Activated CD8-positive, alpha-beta memory T cell treated with anti-CD3 and anti-CD28 coated beads, Interleukin-2, amount 10 ng/mL, durations not matched to agents 7 days and 5 days (primary cell): ENCODE measurements at regions not wholly inside any gene's neighbourhood (a gene's known extent, or its start where the extent isn't known, plus 50 kb on each side); places are given as distances from the start of the nearest gene placed in this dataset.

Source experiments
- ATAC-seq: fragments of 150-1000 bp; cut with Tn5 transposase; one replicate; pipeline ENCODE4 v1.10.0; 2021; ENCODE audit warnings: moderate library complexity
- CTCF ChIA-PET: fragments of 350-600 bp; sonication (Branson Sonifier 250); formaldehyde crosslinking; loops from one replicate; lab custom pipeline; 2021; ENCODE audit warnings: antibody characterized with exemption; lab: Charles Lee
- DNase-seq: peaks from one replicate; pipeline ENCODE4 v3.0.0-alpha.2; 2020
- H3K27ac Mint-ChIP-seq: one replicate; pipeline ENCODE4 v1.8.0; 2021; ENCODE audit warnings: mild to moderate bottlenecking, mixed read lengths
- H3K27me3 Mint-ChIP-seq: one replicate; pipeline ENCODE4 v1.8.0; 2021; ENCODE audit warnings: mixed read lengths
- H3K36me3 Mint-ChIP-seq: one replicate; pipeline ENCODE4 v1.8.0; 2021; ENCODE audit warnings: mild to moderate bottlenecking, mixed read lengths
- H3K4me1 Mint-ChIP-seq: one replicate; pipeline ENCODE4 v1.8.0; 2021; ENCODE audit warnings: mixed read lengths
- H3K4me3 Mint-ChIP-seq: one replicate; pipeline ENCODE4 v1.8.0; 2021; ENCODE audit warnings: mild to moderate bottlenecking, moderate library complexity, mixed read lengths
- H3K9me3 Mint-ChIP-seq: one replicate; pipeline ENCODE4 v1.8.0; 2022; ENCODE audit warnings: low read depth, mixed read lengths

DNA sequence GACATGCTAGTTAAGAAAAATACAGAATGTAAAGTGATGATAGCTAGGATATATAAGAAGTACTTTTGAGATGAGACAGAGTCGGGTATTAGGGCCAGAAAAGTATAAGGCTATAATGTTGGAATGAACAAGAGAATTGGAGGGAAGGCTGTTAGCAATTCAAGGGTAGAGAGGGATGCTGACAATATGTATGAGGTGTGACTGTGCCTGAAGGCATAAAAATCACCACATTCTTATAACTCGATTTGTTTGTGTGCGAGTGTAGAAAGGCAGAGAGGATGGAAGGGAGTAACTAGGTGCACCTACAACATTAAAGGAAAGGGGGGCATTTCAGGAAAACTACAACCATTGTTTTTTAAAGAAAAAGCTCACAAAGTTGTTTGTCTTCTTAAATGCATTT is 86.0 kb downstream of the FAT4 start:
- Mint-ChIP-seq H3K9me3 (peaks cover 5% of the 10 kb centered on the region), H3K27me3 (no peaks in the 10 kb centered on the region), H3K36me3 (no peaks in the 10 kb centered on the region), H3K4me1 (no peaks in the 10 kb centered on the region), H3K27ac (no peak overlapping the region), H3K4me3 (no peak overlapping the region)
- CTCF ChIA-PET = no interaction called here
- DNase-seq = no peak
- ATAC-seq = no peak

DNA sequence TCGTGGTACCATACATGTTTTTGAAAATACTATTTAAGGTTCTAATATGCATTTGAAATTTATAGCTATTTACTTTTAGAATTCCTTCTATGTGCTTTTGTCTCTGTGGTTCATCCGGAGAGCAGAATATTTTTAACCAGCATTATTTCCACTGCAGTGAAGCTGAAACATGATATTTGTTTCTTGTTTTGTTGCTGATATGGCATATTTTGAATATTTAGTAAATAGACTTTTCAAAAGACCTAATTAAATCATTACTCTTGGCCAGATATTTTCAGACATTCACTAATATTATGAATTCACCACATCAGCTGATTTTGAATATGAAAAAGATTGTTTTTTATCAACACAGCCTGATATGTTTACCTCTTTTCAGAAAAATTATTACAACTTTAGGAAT is 87.0 kb downstream of the FAT4 start:
- CTCF ChIA-PET = no interaction called here
- no peak for ATAC-seq
- H3K27ac Mint-ChIP-seq = no peak overlapping the region
- H3K4me1 Mint-ChIP-seq = no peaks in the 10 kb centered on the region
- no peaks in the 10 kb centered on the region for H3K27me3 Mint-ChIP-seq
- H3K9me3 Mint-ChIP-seq = peaks cover 5% of the 10 kb centered on the region
- no peaks in the 10 kb centered on the region for H3K36me3 Mint-ChIP-seq
- DNase-seq = no peak
- H3K4me3 Mint-ChIP-seq = no peak overlapping the region

DNA sequence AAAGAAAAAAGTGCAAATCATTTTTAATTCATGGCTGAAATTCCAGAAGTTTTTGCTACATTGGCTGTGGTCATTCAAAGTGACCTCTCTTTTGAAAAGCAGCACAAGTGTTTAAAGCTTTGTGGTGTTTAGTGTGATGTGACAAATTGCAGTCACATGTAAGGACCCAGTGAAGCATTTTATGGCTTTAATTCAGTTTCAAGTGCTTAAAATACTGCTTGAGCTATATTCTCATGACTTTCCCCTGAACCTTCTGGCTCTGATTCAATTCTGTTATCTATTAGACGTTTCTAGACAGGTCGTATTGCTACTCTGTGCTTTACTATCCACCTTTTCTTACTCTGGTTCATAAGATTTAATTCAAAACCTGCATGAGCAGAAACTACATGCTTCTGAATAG is 105.8 kb downstream of the FAT4 start:
- Mint-ChIP-seq H3K4me1 (no peaks in the 10 kb centered on the region), H3K9me3 (peaks cover 9% of the 10 kb centered on the region), H3K36me3 (no peaks in the 10 kb centered on the region), H3K27ac (no peak overlapping the region), H3K27me3 (no peaks in the 10 kb centered on the region), H3K4me3 (no peak overlapping the region)
- CTCF ChIA-PET = no interaction called here
- ATAC-seq (no peak), DNase-seq (no peak)

DNA sequence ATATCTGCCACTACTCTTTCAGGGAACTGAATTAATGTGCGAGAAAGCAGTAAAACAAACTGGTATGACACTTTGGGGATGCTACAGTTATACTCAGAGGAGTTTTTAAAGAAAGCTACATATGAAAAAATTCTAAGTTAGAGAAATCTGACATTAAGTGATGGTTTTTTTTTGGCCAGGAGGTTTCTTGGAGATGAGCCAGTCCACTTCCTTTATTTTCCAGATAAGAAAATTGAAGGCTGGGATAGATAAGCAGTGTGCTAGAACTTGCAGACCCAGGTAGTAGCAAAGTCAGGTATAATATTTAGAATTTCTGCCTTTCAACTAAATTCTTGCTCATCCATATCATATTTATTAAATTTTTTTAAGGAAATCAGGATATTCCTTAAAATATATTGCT is 106.8 kb downstream of the FAT4 start:
- H3K36me3 Mint-ChIP-seq = no peaks in the 10 kb centered on the region
- H3K4me3 Mint-ChIP-seq = no peak overlapping the region
- H3K9me3 Mint-ChIP-seq = peaks cover 9% of the 10 kb centered on the region
- ATAC-seq (no peak), DNase-seq (no peak)
- no peaks in the 10 kb centered on the region for H3K4me1 Mint-ChIP-seq
- CTCF ChIA-PET = no interaction called here
- H3K27me3 Mint-ChIP-seq = no peaks in the 10 kb centered on the region
- no peak overlapping the region for H3K27ac Mint-ChIP-seq

DNA sequence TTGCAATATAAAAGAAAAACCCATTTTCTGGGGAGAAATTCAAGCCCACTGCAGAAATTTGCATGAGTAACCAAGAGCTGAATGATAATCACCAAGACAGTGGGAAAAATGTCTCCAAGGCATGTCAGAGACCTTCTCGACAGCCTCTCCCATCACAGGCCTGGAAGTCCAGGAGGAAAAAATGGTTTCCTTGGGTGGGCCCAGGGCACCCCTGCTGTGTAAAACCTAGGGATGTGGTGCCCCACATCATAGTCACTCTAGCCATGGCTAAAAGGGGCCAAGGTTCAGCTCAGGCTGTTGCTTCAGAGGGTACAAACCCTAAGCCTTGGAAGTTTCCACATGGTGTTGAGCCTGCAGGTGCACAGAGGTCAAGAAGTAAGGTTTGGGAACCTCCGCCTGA is 108.4 kb downstream of the FAT4 start:
- no peaks in the 10 kb centered on the region for H3K36me3 Mint-ChIP-seq
- H3K4me3 Mint-ChIP-seq = no peak overlapping the region
- DNase-seq (no peak), ATAC-seq (no peak)
- CTCF ChIA-PET = no interaction called here
- no peak overlapping the region for H3K27ac Mint-ChIP-seq
- no peaks in the 10 kb centered on the region for H3K27me3 Mint-ChIP-seq
- H3K9me3 Mint-ChIP-seq = peaks cover 9% of the 10 kb centered on the region
- no peaks in the 10 kb centered on the region for H3K4me1 Mint-ChIP-seq

DNA sequence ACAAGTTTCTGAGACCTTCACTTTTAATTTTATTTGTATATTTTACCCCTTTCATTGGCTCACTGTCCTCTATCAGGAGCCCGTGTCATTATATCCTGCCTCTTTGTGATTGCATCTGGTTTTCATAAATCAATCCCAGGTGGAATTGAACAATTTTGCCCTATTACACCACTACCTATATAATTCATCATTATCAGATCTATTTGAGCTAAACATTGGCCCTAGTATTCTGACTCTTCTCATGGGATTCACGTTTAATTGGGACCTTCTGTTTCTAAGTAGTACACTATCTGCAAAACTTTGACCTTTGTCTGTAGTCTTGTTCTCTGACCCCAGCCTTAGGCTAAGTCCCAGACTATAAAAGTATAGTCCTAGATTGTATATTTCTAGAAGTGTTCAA is 114.1 kb downstream of the FAT4 start:
- no peaks in the 10 kb centered on the region for H3K27me3 Mint-ChIP-seq
- H3K36me3 Mint-ChIP-seq = no peaks in the 10 kb centered on the region
- no peak overlapping the region for H3K4me3 Mint-ChIP-seq
- H3K9me3 Mint-ChIP-seq = peaks cover 2% of the 10 kb centered on the region
- CTCF ChIA-PET = no interaction called here
- no peak for ATAC-seq
- DNase-seq = no peak
- no peaks in the 10 kb centered on the region for H3K4me1 Mint-ChIP-seq
- H3K27ac Mint-ChIP-seq = no peak overlapping the region

DNA sequence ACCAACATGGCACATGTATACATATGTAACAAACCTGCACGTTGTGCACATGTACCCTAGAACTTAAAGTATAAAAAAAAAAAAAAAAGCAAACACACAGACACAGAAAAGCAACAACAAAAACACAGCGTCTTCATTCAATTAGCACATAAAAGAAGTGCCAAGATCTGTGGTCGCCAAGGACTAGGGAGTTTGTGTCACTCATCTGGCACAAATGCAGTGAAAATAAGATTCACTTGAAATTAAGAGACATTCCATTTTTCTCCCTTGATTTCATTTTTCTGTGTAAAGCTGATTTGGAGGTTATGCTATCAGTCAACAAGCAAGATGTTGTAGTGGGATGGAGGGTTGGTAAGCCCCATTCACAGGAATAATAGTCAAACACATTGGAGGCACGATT is 115.3 kb downstream of the FAT4 start:
- ATAC-seq = no peak
- Mint-ChIP-seq H3K27me3 (no peaks in the 10 kb centered on the region), H3K9me3 (no peaks in the 10 kb centered on the region), H3K4me3 (no peak overlapping the region), H3K4me1 (no peaks in the 10 kb centered on the region), H3K27ac (no peak overlapping the region), H3K36me3 (no peaks in the 10 kb centered on the region)
- DNase-seq = no peak
- CTCF ChIA-PET = no interaction called here

DNA sequence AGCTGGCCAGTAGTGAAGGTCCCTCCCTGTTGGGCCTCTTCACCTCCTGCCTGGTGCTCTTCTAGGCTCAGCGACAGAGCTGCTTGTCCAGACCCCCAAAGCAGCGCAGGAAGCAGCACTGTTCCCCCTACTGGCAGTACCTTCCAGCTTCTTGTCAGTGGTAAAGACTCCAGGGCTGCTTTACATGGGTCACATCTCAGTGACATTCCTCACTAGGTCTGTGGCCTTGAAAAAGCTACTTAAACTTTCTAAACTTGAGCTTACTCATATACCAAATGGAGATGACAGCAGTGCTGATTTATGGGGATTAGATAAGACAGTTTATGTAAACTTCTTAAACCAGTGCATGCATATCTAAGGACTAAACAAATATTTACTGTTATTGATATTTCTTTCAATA is 117.3 kb downstream of the FAT4 start:
- no peaks in the 10 kb centered on the region for H3K4me1 Mint-ChIP-seq
- H3K4me3 Mint-ChIP-seq = no peak overlapping the region
- H3K36me3 Mint-ChIP-seq = no peaks in the 10 kb centered on the region
- ATAC-seq (no peak), DNase-seq (no peak)
- H3K27me3 Mint-ChIP-seq = no peaks in the 10 kb centered on the region
- H3K9me3 Mint-ChIP-seq = peaks cover 2% of the 10 kb centered on the region
- CTCF ChIA-PET = no interaction called here
- H3K27ac Mint-ChIP-seq = no peak overlapping the region

DNA sequence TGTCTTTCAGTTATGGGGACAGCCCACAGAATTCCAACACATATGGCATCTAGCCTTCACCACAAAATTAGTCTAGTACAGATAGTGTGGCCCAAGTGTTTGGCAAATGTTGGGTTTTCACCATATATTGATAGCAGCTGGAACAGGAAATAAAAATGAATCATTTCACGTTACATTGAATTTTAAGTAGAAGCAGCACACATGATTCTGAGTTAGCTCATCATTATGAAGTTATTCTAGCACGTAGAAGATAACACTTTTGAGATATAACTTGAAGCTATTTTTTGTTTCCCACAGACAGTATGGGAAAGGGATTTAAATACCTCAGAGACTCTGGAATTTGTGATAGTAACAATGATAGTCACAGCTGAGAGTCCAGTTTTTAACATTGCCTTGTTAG is 118.7 kb downstream of the FAT4 start:
- Mint-ChIP-seq H3K36me3 (no peaks in the 10 kb centered on the region), H3K27ac (no peak overlapping the region), H3K27me3 (no peaks in the 10 kb centered on the region), H3K4me3 (no peak overlapping the region), H3K9me3 (peaks cover 2% of the 10 kb centered on the region), H3K4me1 (no peaks in the 10 kb centered on the region)
- DNase-seq (no peak), ATAC-seq (no peak)
- CTCF ChIA-PET = no interaction called here

DNA sequence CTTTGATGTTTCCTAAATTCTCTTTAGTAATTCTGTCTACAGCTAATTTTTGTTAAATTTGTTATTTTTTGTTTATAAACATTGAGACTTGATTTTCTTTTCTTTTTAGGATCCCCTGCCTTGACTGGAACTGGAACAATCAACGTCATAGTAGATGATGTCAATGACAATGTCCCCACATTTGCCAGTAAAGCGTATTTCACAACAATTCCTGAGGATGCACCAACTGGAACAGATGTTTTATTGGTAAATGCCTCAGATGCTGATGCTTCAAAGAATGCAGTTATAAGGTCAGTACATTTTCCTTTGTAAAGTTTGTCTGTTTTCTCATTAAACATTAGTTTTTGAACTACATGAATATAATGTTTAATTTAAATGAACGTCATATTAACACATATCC is 119.4 kb downstream of the FAT4 start:
- DNase-seq (no peak), ATAC-seq (no peak)
- Mint-ChIP-seq H3K4me3 (no peak overlapping the region), H3K4me1 (no peaks in the 10 kb centered on the region), H3K36me3 (no peaks in the 10 kb centered on the region), H3K27ac (no peak overlapping the region), H3K27me3 (no peaks in the 10 kb centered on the region), H3K9me3 (peaks cover 2% of the 10 kb centered on the region)
- CTCF ChIA-PET = no interaction called here

DNA sequence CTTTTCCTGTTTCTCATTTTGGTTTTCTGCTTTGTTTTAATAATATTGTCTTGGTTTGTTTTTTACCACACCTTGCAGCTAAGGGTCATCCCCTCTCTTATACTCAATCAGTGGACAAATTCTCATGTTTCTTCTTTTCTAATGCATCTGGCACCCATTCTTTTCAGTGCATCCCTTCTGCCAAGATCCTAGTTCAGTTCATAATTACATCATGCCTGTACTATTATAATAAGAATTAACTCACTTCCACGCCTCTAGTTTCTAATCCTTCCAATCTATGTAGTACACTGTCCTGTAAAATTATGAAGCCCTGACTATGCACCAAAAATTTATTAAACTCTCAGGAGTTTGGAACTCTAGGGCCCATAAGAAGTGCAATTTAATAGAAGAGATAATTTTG is 126.1 kb downstream of the FAT4 start:
- DNase-seq (no peak), ATAC-seq (no peak)
- Mint-ChIP-seq H3K9me3 (no peaks in the 10 kb centered on the region), H3K36me3 (no peaks in the 10 kb centered on the region), H3K4me3 (no peak overlapping the region), H3K4me1 (no peaks in the 10 kb centered on the region), H3K27me3 (no peaks in the 10 kb centered on the region), H3K27ac (no peak overlapping the region)
- CTCF ChIA-PET = no interaction called here

DNA sequence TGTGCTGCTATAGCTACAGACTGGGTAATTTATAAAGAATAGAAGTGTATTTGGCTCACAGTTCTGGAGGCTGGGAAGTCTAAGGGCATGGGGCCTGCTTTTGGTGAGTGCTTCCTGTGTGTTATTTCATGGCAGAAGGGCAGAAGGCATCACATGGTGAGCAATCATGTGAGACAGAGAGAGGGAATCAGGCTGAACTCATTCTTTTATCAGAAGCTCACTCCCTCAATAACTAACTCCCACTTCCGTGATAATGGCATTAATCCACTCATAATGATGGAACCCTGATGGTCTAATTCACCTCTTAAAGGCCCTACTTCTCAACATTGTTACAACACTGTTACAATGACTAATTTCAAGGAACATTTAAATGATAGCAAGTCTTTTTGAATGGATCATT is 129.4 kb downstream of the FAT4 start:
- CTCF ChIA-PET = no interaction called here
- DNase-seq = no peak
- H3K36me3 Mint-ChIP-seq = no peaks in the 10 kb centered on the region
- H3K27me3 Mint-ChIP-seq = no peaks in the 10 kb centered on the region
- no peak for ATAC-seq
- no peak overlapping the region for H3K27ac Mint-ChIP-seq
- no peak overlapping the region for H3K4me3 Mint-ChIP-seq
- H3K9me3 Mint-ChIP-seq = no peaks in the 10 kb centered on the region
- no peaks in the 10 kb centered on the region for H3K4me1 Mint-ChIP-seq

DNA sequence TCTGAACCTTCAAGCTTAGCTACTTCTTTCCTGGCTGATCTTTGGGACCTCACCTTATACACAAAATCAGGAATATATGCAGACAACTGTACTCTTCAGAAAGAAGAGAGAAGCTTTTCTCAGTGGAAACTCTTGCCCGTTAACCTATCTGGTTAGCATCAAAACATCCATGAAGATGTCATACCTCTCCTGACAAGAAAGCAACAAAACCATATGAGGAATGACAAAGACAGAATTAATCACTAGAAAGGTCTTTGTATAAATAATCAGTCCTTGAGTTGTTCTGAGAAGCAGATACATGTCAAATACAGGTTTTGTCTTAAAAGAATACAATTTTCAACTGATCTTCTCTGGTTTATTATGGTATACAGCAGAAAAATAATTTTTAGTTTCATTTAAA is 130.8 kb downstream of the FAT4 start:
- no peaks in the 10 kb centered on the region for H3K4me1 Mint-ChIP-seq
- no peaks in the 10 kb centered on the region for H3K27me3 Mint-ChIP-seq
- no peak overlapping the region for H3K4me3 Mint-ChIP-seq
- ATAC-seq = no peak
- H3K36me3 Mint-ChIP-seq = no peaks in the 10 kb centered on the region
- no peak overlapping the region for H3K27ac Mint-ChIP-seq
- H3K9me3 Mint-ChIP-seq = no peaks in the 10 kb centered on the region
- CTCF ChIA-PET = no interaction called here
- no peak for DNase-seq

DNA sequence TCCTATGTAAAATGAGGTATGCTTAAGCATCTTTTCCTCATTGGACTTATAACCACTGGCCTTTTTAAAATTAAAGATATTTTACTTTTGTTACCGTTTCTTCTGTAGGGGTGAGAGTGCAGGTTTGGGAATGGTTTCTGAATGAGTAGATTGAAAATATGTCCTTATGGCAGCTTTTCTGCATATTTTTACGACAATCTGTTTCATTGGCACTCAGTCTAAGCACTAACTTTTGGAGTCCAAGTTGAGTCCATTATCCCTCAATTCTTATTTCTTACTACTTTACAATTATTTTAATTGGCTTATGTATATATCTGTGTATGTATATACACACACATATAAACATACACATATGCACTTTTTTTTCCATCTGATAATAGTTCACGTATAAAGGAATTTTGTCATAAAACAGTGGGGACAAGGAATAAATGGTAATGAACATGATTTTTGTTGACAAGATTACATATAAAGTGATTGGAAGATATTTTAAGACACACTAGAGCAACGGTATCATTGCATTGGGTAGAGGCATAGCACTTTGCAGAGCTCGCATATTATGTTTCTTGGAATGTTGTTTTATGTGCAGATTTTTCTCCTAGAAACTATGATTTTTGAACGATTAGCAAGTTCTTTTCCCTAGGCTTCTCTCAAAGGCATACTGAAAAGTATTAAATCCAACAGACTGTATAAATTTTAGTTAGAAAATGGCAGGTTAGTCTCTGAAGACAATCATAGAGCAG is 133.0 kb downstream of the FAT4 start:
- H3K36me3 Mint-ChIP-seq = no peaks in the 10 kb centered on the region
- no peak for ATAC-seq
- H3K9me3 Mint-ChIP-seq = no peaks in the 10 kb centered on the region
- DNase-seq = no peak
- no peak overlapping the region for H3K4me3 Mint-ChIP-seq
- H3K4me1 Mint-ChIP-seq = no peaks in the 10 kb centered on the region
- CTCF ChIA-PET = no interaction called here
- no peaks in the 10 kb centered on the region for H3K27me3 Mint-ChIP-seq
- no peak overlapping the region for H3K27ac Mint-ChIP-seq

DNA sequence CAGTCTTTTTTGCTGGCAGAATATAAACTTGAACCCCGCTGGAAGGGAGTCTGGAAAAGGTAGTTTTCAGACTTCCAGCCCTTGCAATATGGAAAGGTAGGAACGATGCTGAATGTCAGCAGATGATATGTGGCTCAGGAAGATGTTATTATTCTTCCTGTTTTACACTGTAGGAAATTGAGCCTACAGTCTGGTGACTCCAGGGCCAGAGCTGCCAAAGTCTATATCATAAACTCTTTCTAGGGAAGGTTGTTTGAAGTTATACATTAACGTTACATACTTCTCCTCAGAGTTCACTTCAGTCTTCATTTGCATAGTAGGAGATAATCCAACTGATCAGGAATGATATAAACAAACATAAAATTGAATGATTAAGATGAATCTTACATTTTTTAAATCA is 141.3 kb downstream of the FAT4 start:
- H3K4me3 Mint-ChIP-seq = no peak overlapping the region
- H3K36me3 Mint-ChIP-seq = no peaks in the 10 kb centered on the region
- H3K27me3 Mint-ChIP-seq = no peaks in the 10 kb centered on the region
- no peaks in the 10 kb centered on the region for H3K4me1 Mint-ChIP-seq
- DNase-seq (no peak), ATAC-seq (no peak)
- CTCF ChIA-PET = no interaction called here
- peaks cover 5% of the 10 kb centered on the region for H3K9me3 Mint-ChIP-seq
- no peak overlapping the region for H3K27ac Mint-ChIP-seq
